Tongue (tissue), 2 donors: ENCODE measurements at regions not wholly inside any gene's neighbourhood (a gene's known extent, or its start where the extent isn't known, plus 50 kb on each side); places are given as distances from the start of the nearest gene placed in this dataset. TPM values are rescaled to one million over a fixed set of nuclear protein-coding genes. Genes with fewer than 3 reads are reported as not detected.
A peak's percentile ranks its signal among the peaks of the same experiment; 100 is the strongest.

Experiments
- DNase-seq: peaks from one replicate; pipeline ENCODE4 v3.0.0-alpha.2; 2015
- small RNA-seq: library from RNA; depleted of rRNA; stranded (forward); fragments of <200 nt; gene quantifications from one replicate; pipeline ENCODE3, GENCODE V24; 2014; ENCODE audit warnings: low replicate concordance

GRCh38 chr3:89042236-89042835 is 65.1 kb upstream of the EPHA3 start:
- peak; percentile 13 for DNase-seq

- DNase-seq = no peak
Observed at GRCh38 chr3:89043406-89043932, 64.0 kb upstream of the EPHA3 start.

GRCh38 chr3:89046661-89047060 is 60.8 kb upstream of the EPHA3 start:
- no peak for DNase-seq

- no peak for DNase-seq
Observed at GRCh38 chr3:89049119-89049518, 58.3 kb upstream of the EPHA3 start.

- no peak for DNase-seq
Observed at GRCh38 chr3:89052386-89052785, 55.0 kb upstream of the EPHA3 start.

GRCh38 chr3:89057398-89057797 is 50.0 kb upstream of the EPHA3 start:
- DNase-seq = no peak

Small RNAs in the stretch of these regions (small RNA-seq; reads per million reads assigned to genes)
- gene RF00019 = not detected
